Jurkat, Clone E6-1 (cell line): ENCODE measurements at regions not wholly inside any gene's neighbourhood (a gene's known extent, or its start where the extent isn't known, plus 50 kb on each side); places are given as distances from the start of the nearest gene placed in this dataset.

ENCODE experiments used
- DNase-seq: peaks from one replicate; pipeline ENCODE4 v3.0.0-alpha.2; 2011; ENCODE audit warnings: low read depth, low spot score
- H3K4me3 ChIP-seq: 2 replicates; pipeline ENCODE4 v1.5.1; 2011; ENCODE audit warnings: mild to moderate bottlenecking, low read length, control low read depth, moderate library complexity

GRCh38 chr14:61176686-61177085, 104.5 kb downstream of the TMEM30B start:
- no peak overlapping the region for H3K4me3 ChIP-seq
- DNase-seq: no peak

GRCh38 chr14:61174987-61175386, 106.2 kb downstream of the TMEM30B start:
- DNase-seq: no peak
- no peak overlapping the region for H3K4me3 ChIP-seq

GRCh38 chr14:61174441-61174891, 106.7 kb downstream of the TMEM30B start:
- peak; percentile 79 for DNase-seq

GRCh38 chr14:61171727-61172126, 109.4 kb downstream of the TMEM30B start:
- no peak for DNase-seq
- no peak overlapping the region for H3K4me3 ChIP-seq

More at GRCh38 chr14:61174441-61174891, 106.7 kb downstream of the TMEM30B start:
- no peak overlapping the region for H3K4me3 ChIP-seq

- no peak overlapping the region for H3K4me3 ChIP-seq
- no peak for DNase-seq
These were observed 113.0 kb downstream of the TMEM30B start for GRCh38 chr14:61168141-61168540.

GRCh38 chr14:61167642-61168041, 113.5 kb downstream of the TMEM30B start:
- no peak for DNase-seq
- no peak overlapping the region for H3K4me3 ChIP-seq

- H3K4me3 ChIP-seq: no peak overlapping the region
- no peak for DNase-seq
These were observed 120.3 kb downstream of the TMEM30B start for GRCh38 chr14:61160798-61161197.

GRCh38 chr14:61154641-61155040, 126.5 kb downstream of the TMEM30B start:
- H3K4me3 ChIP-seq: no peak overlapping the region
- DNase-seq: no peak

- no peak for DNase-seq
- H3K4me3 ChIP-seq: no peak overlapping the region
These were observed 127.1 kb downstream of the TMEM30B start for GRCh38 chr14:61153914-61154545.

- H3K4me3 ChIP-seq: no peak overlapping the region
- DNase-seq: no peak
These were observed 127.7 kb downstream of the TMEM30B start for GRCh38 chr14:61153431-61153830.

GRCh38 chr14:61152851-61153364, 128.2 kb downstream of the TMEM30B start:
- H3K4me3 ChIP-seq: no peak overlapping the region
- DNase-seq: no peak

GRCh38 chr14:61151251-61151650, 129.9 kb downstream of the TMEM30B start:
- no peak overlapping the region for H3K4me3 ChIP-seq
- no peak for DNase-seq

GRCh38 chr14:61150851-61151250, 130.3 kb downstream of the TMEM30B start:
- H3K4me3 ChIP-seq: no peak overlapping the region
- DNase-seq: no peak

- H3K4me3 ChIP-seq: no peak overlapping the region
- no peak for DNase-seq
These were observed 131.2 kb downstream of the TMEM30B start for GRCh38 chr14:61149896-61150295.

GRCh38 chr14:61148742-61149350, 132.3 kb downstream of the TMEM30B start:
- no peak overlapping the region for H3K4me3 ChIP-seq
- no peak for DNase-seq

GRCh38 chr14:61147831-61148549, 133.1 kb downstream of the TMEM30B start:
- DNase-seq: no peak
- no peak overlapping the region for H3K4me3 ChIP-seq

GRCh38 chr14:61147381-61147821, 133.7 kb downstream of the TMEM30B start:
- H3K4me3 ChIP-seq: no peak overlapping the region
- no peak for DNase-seq

GRCh38 chr14:61146899-61147298, 134.2 kb downstream of the TMEM30B start:
- no peak overlapping the region for H3K4me3 ChIP-seq
- DNase-seq: no peak

GRCh38 chr14:61145903-61146481, 135.1 kb downstream of the TMEM30B start:
- no peak overlapping the region for H3K4me3 ChIP-seq
- DNase-seq: no peak
